ENCODE measurements at regions not wholly inside any gene's neighbourhood (a gene's known extent, or its start where the extent isn't known, plus 50 kb on each side); places are given as distances from the start of the nearest gene placed in this dataset.

- H3K4me1 ChIP-seq (ENCODE audit: insufficient read depth): peaks cover 12% of the 10 kb centered on the region
- H3K36me3 ChIP-seq (ENCODE audit: insufficient read depth): no peaks in the 10 kb centered on the region
- peaks cover 9% of the 10 kb centered on the region for H3K27me3 Mint-ChIP-seq (ENCODE audit: insufficient read depth, low read depth, poor library complexity)
- H3K4me1 Mint-ChIP-seq: peaks cover 16% of the 10 kb centered on the region; the same call in 2 of the 3 replicates
- H3K36me3 Mint-ChIP-seq (ENCODE audit: low read depth): no peaks in the 10 kb centered on the region
- no peaks in the 10 kb centered on the region for H3K27me3 ChIP-seq (ENCODE audit: insufficient read depth)
- no peak for DNase-seq (ENCODE audit: low spot score)
- H3K9me2 ChIP-seq (ENCODE audit: insufficient read depth): peaks cover 9% of the 10 kb centered on the region
- H3K9me3 Mint-ChIP-seq: no peaks in the 10 kb centered on the region
- no peaks in the 10 kb centered on the region for H3F3A ChIP-seq (replicated peaks; ENCODE audit: low read depth)
- H3K27ac ChIP-seq (ENCODE audit: low read depth): no peak overlapping the region
- no peak overlapping the region for H3K27ac Mint-ChIP-seq
- no peak for ATAC-seq
- H3K79me2 ChIP-seq (replicated peaks; ENCODE audit: insufficient read depth): no peaks in the 10 kb centered on the region
- no peak overlapping the region for H3K4me3 ChIP-seq
- H4K20me1 ChIP-seq (replicated peaks; ENCODE audit: insufficient read depth): no peaks in the 10 kb centered on the region
- TF ChIP-seq NANOG (IDR thresholded peaks at IDR 0.05; ENCODE audit: borderline replicate concordance) (no peak), CTCF (conservative IDR thresholded peaks at IDR 0.05; ENCODE audit: low read depth in 2 of 2) (no peak), ZNF331 (CRISPR knock-in tag; IDR thresholded peaks at IDR 0.05; ENCODE audit: low read depth) (no peak), POLR2AphosphoS5 (IDR thresholded peaks at IDR 0.05; ENCODE audit: low read depth) (no peak), EZH2phosphoT487 (IDR thresholded peaks at IDR 0.05; ENCODE audit: unreplicated experiment) (no peak), REST (IDR thresholded peaks at IDR 0.05; ENCODE audit: unreplicated experiment) (no peak), ZNF114 (CRISPR knock-in tag; IDR thresholded peaks at IDR 0.05) (no peak), CREB1 (CRISPR knock-in tag; IDR thresholded peaks at IDR 0.05; ENCODE audit: low read depth) (no peak)
- H3K4me2 ChIP-seq: no peak overlapping the region
- no peak overlapping the region for H3K4me3 Mint-ChIP-seq
- H2AFZ ChIP-seq: no peak overlapping the region
Measured at GRCh38 chr5:145163876-145164275, 671.3 kb downstream of the PRELID2 start.

GRCh38 chr5:145162626-145163025 is 672.5 kb downstream of the PRELID2 start:
- Histone ChIP-seq H3K79me2 (replicated peaks; ENCODE audit: insufficient read depth) (no peaks in the 10 kb centered on the region), H3K4me3 (no peak overlapping the region), H3K9me2 (ENCODE audit: insufficient read depth) (peaks cover 9% of the 10 kb centered on the region), H3K4me1 (ENCODE audit: insufficient read depth) (peaks cover 22% of the 10 kb centered on the region), H4K20me1 (replicated peaks; ENCODE audit: insufficient read depth) (no peaks in the 10 kb centered on the region), H3F3A (replicated peaks; ENCODE audit: low read depth) (no peaks in the 10 kb centered on the region), H3K4me2 (no peak overlapping the region), H3K27ac (ENCODE audit: low read depth) (no peak overlapping the region), H3K36me3 (ENCODE audit: insufficient read depth) (no peaks in the 10 kb centered on the region), H3K27me3 (ENCODE audit: insufficient read depth) (no peaks in the 10 kb centered on the region), H2AFZ (no peak overlapping the region)
- Mint-ChIP-seq H3K27ac (no peak overlapping the region), H3K36me3 (ENCODE audit: low read depth) (no peaks in the 10 kb centered on the region), H3K9me3 (no peaks in the 10 kb centered on the region), H3K4me3 (no peak overlapping the region), H3K4me1 (peaks cover 25% of the 10 kb centered on the region), H3K27me3 (ENCODE audit: insufficient read depth, low read depth, poor library complexity) (peaks cover 9% of the 10 kb centered on the region)
- DNase-seq (ENCODE audit: low spot score): no peak
- no peak for ATAC-seq
- TF ChIP-seq REST (IDR thresholded peaks at IDR 0.05; ENCODE audit: unreplicated experiment) (no peak), CTCF (conservative IDR thresholded peaks at IDR 0.05; ENCODE audit: low read depth in 2 of 2) (no peak), ETS1 (IDR thresholded peaks at IDR 0.05) (no peak), JUNB (IDR thresholded peaks at IDR 0.05; ENCODE audit: unreplicated experiment) (no peak), EZH2 (IDR thresholded peaks at IDR 0.05; ENCODE audit: low read depth, unreplicated experiment) (no peak), CREB1 (CRISPR knock-in tag; IDR thresholded peaks at IDR 0.05; ENCODE audit: low read depth) (no peak), NANOG (IDR thresholded peaks at IDR 0.05; ENCODE audit: borderline replicate concordance) (no peak)

Measured in GM23338 (cell line).